GM12878 (cell line): ENCODE measurements at regions not wholly inside any gene's neighbourhood (a gene's known extent, or its start where the extent isn't known, plus 50 kb on each side); places are given as distances from the start of the nearest gene placed in this dataset.

ENCODE experiments used
- ATAC-seq: fragments of 200-7000 bp; cut with Tn5 transposase; 3 replicates; pipeline ENCODE4 v1.9.1; 2020; ENCODE audit warnings: mild to moderate bottlenecking, moderate library complexity
- BruUV-seq: library from RNA; stranded (reverse); fragments of 400-500 nt; replicated peaks from 2 replicates; lab custom pipeline; 2021; lab: Mats Ljungman, UMichigan
- CTCF ChIA-PET: fragments of 300-600 bp; sonication (Branson Sonifier 250); formaldehyde crosslinking; extraction: SDS; loops from one replicate; lab custom pipeline; 2021; ENCODE audit warnings: inconsistent platforms; lab: Yijun Ruan, JAX
- POLR2A ChIA-PET: fragments of 350-600 bp; formaldehyde crosslinking; extraction: SDS; loops from one replicate; lab custom pipeline; 2021; ENCODE audit warnings: inconsistent platforms; lab: Charles Lee
- RAD21 ChIA-PET: fragments of 300-600 bp; sonication (Branson Sonifier 250); formaldehyde crosslinking; loops from one replicate; lab custom pipeline; 2023; ENCODE audit warnings: antibody characterized with exemption; ENCODE audit not compliant: unreplicated experiment; lab: Charles Lee
- SMC1A ChIA-PET: fragments of 300-600 bp; sonication (Branson Sonifier 250); formaldehyde crosslinking; loops from one replicate; lab custom pipeline; 2023; ENCODE audit not compliant: unreplicated experiment, uncharacterized antibody; lab: Charles Lee
- DNase-seq: peaks from one replicate; pipeline ENCODE4 v3.0.0-alpha.2; 2011; ENCODE audit warnings: low read depth, low spot score
- FAIRE-seq: peaks from 3 replicates; lab custom pipeline; 2011; peaks lifted over from hg19 to GRCh38; lab: Jason Lieb, UNC
- H2AFZ ChIP-seq: 2 replicates; pipeline ENCODE4 v1.6.0; 2011; ENCODE audit warnings: low read depth, low read length, control low read depth; ENCODE audit not compliant: control insufficient read depth
- H3K27ac ChIP-seq: 2 replicates; pipeline ENCODE4 v1.5.1; 2011; ENCODE audit warnings: control low read depth; ENCODE audit not compliant: control insufficient read depth, insufficient read depth
- H3K27me3 ChIP-seq, 2 experiments: replicated peaks in 1 of 2; 2 replicates each; pipeline versions ENCODE4 v1.6.0 to v1.6.1; 2011; ENCODE audit warnings: low read length in 1 of 2; ENCODE audit not compliant: control insufficient read depth in 2 of 2, insufficient read depth in 2 of 2
- H3K36me3 ChIP-seq, 2 experiments: 2 replicates each; pipeline ENCODE4 v1.5.1; 2011; ENCODE audit warnings: low read length in 1 of 2; ENCODE audit not compliant: control insufficient read depth in 2 of 2, insufficient read depth in 2 of 2
- H3K4me1 ChIP-seq: 2 replicates; pipeline ENCODE4 v1.6.1; 2011; ENCODE audit warnings: mild to moderate bottlenecking, low read length, moderate library complexity, mixed read lengths; ENCODE audit not compliant: control insufficient read depth, insufficient read depth
- H3K4me2 ChIP-seq: 2 replicates; pipeline ENCODE4 v1.6.0; 2011; ENCODE audit warnings: control low read depth; ENCODE audit not compliant: control insufficient read depth, insufficient read depth
- H3K4me3 ChIP-seq: fragments of 200-600 bp; sonication (generic); 2 replicates; pipeline ENCODE4 v1.5.1; 2016
- H3K79me2 ChIP-seq: 2 replicates; pipeline ENCODE4 v1.6.0; 2011; ENCODE audit warnings: low read length; ENCODE audit not compliant: control insufficient read depth, insufficient read depth
- H3K9ac ChIP-seq: 2 replicates; pipeline ENCODE4 v1.8.0; 2011; ENCODE audit warnings: low read length, control low read depth, mixed read lengths; ENCODE audit not compliant: control insufficient read depth, insufficient read depth
- H3K9me3 ChIP-seq: replicated peaks from 3 replicates; pipeline ENCODE4 v1.5.1; 2011; ENCODE audit warnings: mild to moderate bottlenecking, low read length; ENCODE audit not compliant: control insufficient read depth, insufficient read depth
- H4K20me1 ChIP-seq: 2 replicates; pipeline ENCODE4 v1.6.0; 2011; ENCODE audit not compliant: control insufficient read depth, insufficient read depth
- FOS ChIP-seq: IDR thresholded peaks from 3 replicates; pipeline ENCODE4 v1.6.1; 2011; ENCODE audit warnings: borderline replicate concordance; ENCODE audit not compliant: insufficient read length; ENCODE audit errors: extremely low read depth
- MYC ChIP-seq: IDR thresholded peaks from 2 replicates; pipeline ENCODE4 v1.6.1; 2011; ENCODE audit warnings: mild to moderate bottlenecking, low read length, moderate library complexity, inconsistent platforms; ENCODE audit not compliant: insufficient read depth, insufficient replicate concordance, insufficient read length, severe bottlenecking
- RUNX3 ChIP-seq: IDR thresholded peaks from 2 replicates; pipeline ENCODE4 v1.6.1; 2012; ENCODE audit warnings: low read length, inconsistent platforms
- SMARCA5 ChIP-seq: fragments of 450-650 bp; IDR thresholded peaks from 2 replicates; pipeline ENCODE4 v1.6.1; 2017; ENCODE audit warnings: mild to moderate bottlenecking
- SMC3 ChIP-seq: IDR thresholded peaks from 2 replicates; pipeline ENCODE4 v1.6.1; 2011; ENCODE audit warnings: low read length, improper control_type of control experiment, borderline replicate concordance
- TCF7 ChIP-seq: IDR thresholded peaks from 2 replicates; pipeline ENCODE4 v1.6.1; 2014; ENCODE audit warnings: antibody characterized with exemption, borderline replicate concordance
- WRNIP1 ChIP-seq: IDR thresholded peaks from 2 replicates; pipeline ENCODE4 v1.6.1; 2011; ENCODE audit warnings: low read depth, low read length, improper control_type of control experiment, borderline replicate concordance
- ZNF24 ChIP-seq: fragments of 450-650 bp; IDR thresholded peaks from 2 replicates; pipeline ENCODE4 v1.6.1; 2017; ENCODE audit warnings: antibody characterized with exemption, mild to moderate bottlenecking
- WGBS: methylation state at CpG from one replicate; pipeline ENCODE4 v1.1.6; 2016; ENCODE audit warnings: low lambda C conversion rate; ENCODE audit not compliant: insufficient replicate concordance, insufficient coverage; ENCODE audit errors: missing lambda C conversion rate; 5-methylcytosine and 5-hydroxymethylcytosine counted together
- in situ Hi-C: fragments of 300-500 bp; cut with MboI; formaldehyde crosslinking; loops from 9 replicates; pipeline ENCODE4 v1.14.3; 2018; ENCODE audit warnings: mixed read lengths
- intact Hi-C: fragments of 100-400 bp; cut with micrococcal nuclease; formaldehyde crosslinking; loops from one replicate; pipeline ENCODE4 v1.14.2; 2022; ENCODE audit not compliant: unreplicated experiment
- TF ChIP-seq, protein P1 (sequence below): IDR thresholded peaks from 2 replicates; pipeline ENCODE4 v1.6.1; 2012; ENCODE audit warnings: low read depth, low read length, improper control_type of control experiment
- TF ChIP-seq, protein P2 (sequence below): IDR thresholded peaks from 2 replicates; pipeline ENCODE4 v1.6.1; 2012; ENCODE audit warnings: low read depth, low read length, improper control_type of control experiment

DNA sequence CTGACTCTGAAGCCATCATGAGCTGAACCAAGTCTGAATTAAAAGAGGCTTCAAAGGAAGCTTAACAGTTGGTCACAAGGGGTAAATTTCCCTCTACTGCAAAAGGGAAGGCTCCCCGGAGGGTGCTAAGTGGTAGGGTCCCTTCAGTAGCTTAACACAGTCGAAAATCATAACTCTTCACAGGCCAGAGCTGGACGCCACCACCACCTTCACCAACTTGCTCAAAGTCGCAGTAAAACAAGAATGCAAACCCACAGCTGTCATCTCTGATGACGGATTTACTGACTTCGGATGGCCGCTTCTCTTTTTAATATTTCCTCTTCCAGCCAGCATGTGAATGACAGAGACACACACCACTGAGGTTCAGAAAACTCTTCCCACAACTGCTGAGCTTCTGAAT is 144.7 kb upstream of the FBXL4 start (continued):
- TF ChIP-seq WRNIP1 = no peak
- TF ChIP-seq, protein P1, sequence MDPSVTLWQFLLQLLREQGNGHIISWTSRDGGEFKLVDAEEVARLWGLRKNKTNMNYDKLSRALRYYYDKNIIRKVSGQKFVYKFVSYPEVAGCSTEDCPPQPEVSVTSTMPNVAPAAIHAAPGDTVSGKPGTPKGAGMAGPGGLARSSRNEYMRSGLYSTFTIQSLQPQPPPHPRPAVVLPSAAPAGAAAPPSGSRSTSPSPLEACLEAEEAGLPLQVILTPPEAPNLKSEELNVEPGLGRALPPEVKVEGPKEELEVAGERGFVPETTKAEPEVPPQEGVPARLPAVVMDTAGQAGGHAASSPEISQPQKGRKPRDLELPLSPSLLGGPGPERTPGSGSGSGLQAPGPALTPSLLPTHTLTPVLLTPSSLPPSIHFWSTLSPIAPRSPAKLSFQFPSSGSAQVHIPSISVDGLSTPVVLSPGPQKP = no peak
- TF ChIP-seq, protein P2, sequence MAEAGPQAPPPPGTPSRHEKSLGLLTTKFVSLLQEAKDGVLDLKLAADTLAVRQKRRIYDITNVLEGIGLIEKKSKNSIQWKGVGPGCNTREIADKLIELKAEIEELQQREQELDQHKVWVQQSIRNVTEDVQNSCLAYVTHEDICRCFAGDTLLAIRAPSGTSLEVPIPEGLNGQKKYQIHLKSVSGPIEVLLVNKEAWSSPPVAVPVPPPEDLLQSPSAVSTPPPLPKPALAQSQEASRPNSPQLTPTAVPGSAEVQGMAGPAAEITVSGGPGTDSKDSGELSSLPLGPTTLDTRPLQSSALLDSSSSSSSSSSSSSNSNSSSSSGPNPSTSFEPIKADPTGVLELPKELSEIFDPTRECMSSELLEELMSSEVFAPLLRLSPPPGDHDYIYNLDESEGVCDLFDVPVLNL = no peak
- no peak for TF ChIP-seq SMARCA5
- TF ChIP-seq, all 136 proteins: peak for 0

DNA sequence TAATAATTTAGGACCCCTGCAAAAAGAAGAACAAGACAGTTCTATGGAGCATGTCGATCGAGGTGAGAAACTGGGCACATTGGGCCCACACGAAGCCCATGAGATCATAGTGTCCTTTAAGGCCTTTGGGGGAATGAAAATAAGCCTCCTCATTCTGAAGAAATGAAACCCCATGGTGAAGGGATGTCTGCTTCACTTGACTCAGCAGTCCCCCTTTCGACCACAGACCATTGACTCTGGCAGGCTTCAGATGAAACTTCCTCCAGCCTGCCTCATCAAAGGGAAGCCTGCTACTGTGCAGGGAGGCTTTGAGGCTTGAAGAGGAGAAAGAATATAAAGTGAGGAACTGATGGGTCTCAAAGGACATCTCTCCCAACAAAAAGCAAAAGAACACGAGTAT is 144.2 kb upstream of the FBXL4 start:
- Histone ChIP-seq H3K36me3 (no peaks in the 10 kb centered on the region), H3K79me2 (no peaks in the 10 kb centered on the region), H3K9ac (no peak overlapping the region), H3K4me2 (0 out of 2 replicates have a peak overlapping the region, but pooled peaks have one; percentile 25), H3K4me3 (no peak overlapping the region), H4K20me1 (no peaks in the 10 kb centered on the region), H3K27ac (no peak overlapping the region), H2AFZ (no peak overlapping the region), H3K27me3 (no peaks in the 10 kb centered on the region), H3K4me1 (peaks cover 10% of the 10 kb centered on the region), H3K9me3 (no peaks in the 10 kb centered on the region)
- DNase-seq (peak; percentile 13), ATAC-seq (peak; percentile 76), FAIRE-seq (peak; percentile 18)
- WGBS = 26% methylated on average over 5 of the region's 5 CpGs
- in situ Hi-C loops (no loop called here), intact Hi-C loops (no loop called here)
- TF ChIP-seq SMC3 (no peak), MYC (no peak), TCF7 (0 out of 2 replicates have a peak, but pooled peaks have one; percentile 16), FOS (no peak), ZNF24 (peak; percentile 41; the same call in 1 of the 2 replicates), RUNX3 (peak; percentile 79)
- ChIA-PET RAD21 (no interaction called here), SMC1A (no interaction called here), POLR2A (no interaction called here), CTCF (no interaction called here)
- no TSS peak for BruUV-seq
